T47D (cell line): ENCODE measurements at regions not wholly inside any gene's neighbourhood (a gene's known extent, or its start where the extent isn't known, plus 50 kb on each side); places are given as distances from the start of the nearest gene placed in this dataset.

Source experiments
- DNase-seq, 2 experiments: peaks; one replicate each; pipeline versions ENCODE4 v3.0.0 to v3.0.0-alpha.2; 2011 to 2012; ENCODE audit warnings: low read depth in 1 of 2, low spot score in 1 of 2
- JUND ChIP-seq: IDR thresholded peaks from 2 replicates; pipeline ENCODE4 v1.6.1; 2012; ENCODE audit warnings: low read depth
- in situ Hi-C: cut with HindIII; loops from 2 replicates; pipeline ENCODE4 v1.10.0; 2016; ENCODE audit warnings: low sequenced_read_pairs, low pct_unique_long_range_greater_than_20kb

DNA sequence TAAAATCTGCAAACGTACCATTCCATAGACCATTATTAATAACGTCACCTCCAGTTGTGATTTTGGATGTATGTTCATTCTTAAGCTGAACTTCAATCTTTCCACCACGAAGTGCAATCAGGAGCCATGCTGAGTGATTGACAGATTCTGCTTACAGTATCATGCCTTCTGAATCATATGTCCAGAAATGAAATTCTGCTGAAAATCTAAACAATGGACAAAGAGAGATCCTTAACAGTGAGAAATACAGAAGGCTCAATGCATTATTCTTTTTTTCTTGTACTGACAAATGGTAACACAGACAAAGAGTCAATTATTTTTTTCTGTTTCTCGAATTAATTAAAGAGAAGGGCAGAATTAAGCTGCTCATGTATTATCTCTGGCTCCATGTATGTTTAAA lies 1114.5 kb downstream of the EPHA3 start:
- no peak for TF ChIP-seq JUND
- in situ Hi-C loops: no loop called here
- no peak for DNase-seq

DNA sequence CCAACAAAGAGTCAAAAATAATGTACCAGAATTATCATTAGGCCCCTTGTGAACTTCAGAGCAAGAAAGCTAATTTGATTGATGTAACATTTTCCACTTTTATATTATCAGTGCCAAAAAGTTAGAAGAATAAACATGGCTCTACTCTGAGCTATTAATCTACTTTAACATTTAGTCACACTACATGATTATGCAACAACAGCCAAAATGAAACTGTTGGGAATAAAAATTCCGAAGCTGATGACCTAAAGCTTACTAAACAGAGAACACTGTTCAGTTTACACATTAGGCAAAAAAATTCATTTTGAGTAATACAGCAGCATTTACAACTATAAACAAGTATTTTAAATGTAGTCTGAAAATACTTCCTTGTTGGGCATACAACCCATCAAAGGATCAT lies 1134.1 kb downstream of the EPHA3 start:
- in situ Hi-C loops: no loop called here
- DNase-seq: no peak
- TF ChIP-seq JUND: no peak

DNA sequence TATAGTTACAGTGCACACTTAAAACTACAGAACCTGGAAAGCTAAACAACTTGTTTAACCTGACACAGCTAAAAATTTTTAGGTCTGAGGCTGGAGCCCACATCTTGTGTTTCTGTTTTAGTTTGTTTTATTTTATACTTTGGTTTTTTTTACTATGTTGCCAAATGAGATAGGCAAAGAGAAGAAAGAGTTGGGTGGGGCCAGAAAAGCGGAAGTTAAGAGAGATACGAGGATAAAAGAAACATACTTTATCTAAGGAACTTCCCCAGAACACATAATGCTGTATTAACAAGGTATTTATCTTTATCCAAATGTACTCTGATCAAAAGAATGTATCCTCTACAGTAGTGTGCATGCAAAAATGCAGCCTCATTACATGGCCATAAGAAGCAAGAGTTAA lies 1145.7 kb downstream of the EPHA3 start:
- in situ Hi-C loops: no loop called here
- no peak for TF ChIP-seq JUND
- no peak for DNase-seq

DNA sequence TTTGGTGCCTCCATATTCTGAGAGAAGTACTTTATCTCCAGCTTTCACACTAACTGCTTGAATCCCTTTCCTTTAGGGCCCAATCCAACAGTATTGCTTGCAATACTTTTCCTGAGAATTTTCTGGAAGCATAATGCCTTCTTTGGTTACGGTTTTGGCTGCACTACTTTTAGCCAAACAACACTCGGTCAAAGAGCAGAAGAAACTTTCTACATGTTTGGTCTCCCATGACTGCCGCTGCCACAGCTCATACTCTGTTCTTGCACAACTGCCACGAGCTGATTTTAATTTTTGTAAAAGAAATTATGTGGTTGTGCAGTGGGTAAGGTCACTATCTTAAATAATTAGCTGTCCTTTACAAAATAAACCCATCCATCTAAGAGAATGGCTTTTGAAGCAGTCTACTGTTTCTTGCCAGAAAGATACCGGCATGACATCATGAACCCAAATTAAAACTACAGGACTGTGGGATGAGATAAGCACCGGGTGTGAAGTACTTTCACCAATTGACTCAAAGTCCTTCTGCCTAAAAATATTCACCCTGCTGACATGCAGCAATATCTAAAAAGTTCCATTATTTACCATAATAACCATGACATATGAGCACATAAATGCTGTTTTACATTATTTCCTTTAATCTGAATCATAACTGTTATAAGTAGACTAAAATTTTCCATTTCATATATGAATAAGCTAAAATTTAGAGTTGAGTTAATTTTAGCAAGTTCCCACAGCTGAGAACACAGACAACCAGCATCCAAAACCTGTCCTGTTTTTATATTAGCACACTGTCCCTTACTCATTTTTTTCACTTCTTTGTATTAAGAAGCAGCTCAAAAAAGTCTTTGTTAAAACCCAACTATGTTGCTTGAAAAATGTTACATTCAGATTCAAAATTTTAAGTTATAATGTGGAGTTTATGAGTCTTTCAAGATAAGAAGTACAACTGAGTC lies 1154.3 kb downstream of the EPHA3 start:
- no peak for DNase-seq
- TF ChIP-seq JUND: no peak
- in situ Hi-C loops: no loop called here
